HG03060 (cell line): ENCODE measurements at regions not wholly inside any gene's neighbourhood (a gene's known extent, or its start where the extent isn't known, plus 50 kb on each side); places are given as distances from the start of the nearest gene placed in this dataset.

Experiments
- ATAC-seq: cut with Tn5 transposase; IDR thresholded peaks from one replicate; pipeline ENCODE4 v1.9.1; 2021; ENCODE audit warnings: low read depth, moderate number of reproducible peaks; ENCODE audit not compliant: unreplicated experiment

GRCh38 chr4:176969011-176969410 lies 176.3 kb upstream of the VEGFC start:
- ATAC-seq, result no peak

GRCh38 chr4:176970853-176971252 lies 178.1 kb upstream of the VEGFC start:
- ATAC-seq, result no peak

GRCh38 chr4:176971576-176972115 lies 178.9 kb upstream of the VEGFC start:
- no peak for ATAC-seq

GRCh38 chr4:176979416-176979815 lies 186.7 kb upstream of the VEGFC start:
- no peak for ATAC-seq

GRCh38 chr4:176981074-176981473 lies 188.4 kb upstream of the VEGFC start:
- no peak for ATAC-seq

GRCh38 chr4:176981551-176981950 lies 188.8 kb upstream of the VEGFC start:
- no peak for ATAC-seq

- ATAC-seq, result no peak
These were observed 195.5 kb upstream of the VEGFC start for GRCh38 chr4:176988226-176988625.

- ATAC-seq, result no peak
These were observed 196.5 kb upstream of the VEGFC start for GRCh38 chr4:176989186-176989585.

GRCh38 chr4:176999935-177000543 lies 207.3 kb upstream of the VEGFC start:
- ATAC-seq, result no peak

- ATAC-seq, result no peak
These were observed 208.8 kb upstream of the VEGFC start for GRCh38 chr4:177001271-177002175.

- no peak for ATAC-seq
These were observed 213.0 kb upstream of the VEGFC start for GRCh38 chr4:177005674-177006230.

- no peak for ATAC-seq
These were observed 213.6 kb upstream of the VEGFC start for GRCh38 chr4:177006331-177006730.

GRCh38 chr4:177008071-177008835 lies 215.5 kb upstream of the VEGFC start:
- ATAC-seq, result no peak

- no peak for ATAC-seq
These were observed 216.2 kb upstream of the VEGFC start for GRCh38 chr4:177008836-177009501.

- no peak for ATAC-seq
These were observed 217.7 kb upstream of the VEGFC start for GRCh38 chr4:177010418-177010817.

GRCh38 chr4:177012918-177013545 lies 220.3 kb upstream of the VEGFC start:
- no peak for ATAC-seq

GRCh38 chr4:177016541-177017141 lies 223.9 kb upstream of the VEGFC start:
- ATAC-seq, result no peak

- no peak for ATAC-seq
These were observed 231.2 kb upstream of the VEGFC start for GRCh38 chr4:177023951-177024350.

GRCh38 chr4:177032341-177032740 lies 239.6 kb upstream of the VEGFC start:
- ATAC-seq, result no peak
